Ishikawa (cell line): ENCODE measurements at regions not wholly inside any gene's neighbourhood (a gene's known extent, or its start where the extent isn't known, plus 50 kb on each side); places are given as distances from the start of the nearest gene placed in this dataset.

Experiments
- CEBPB ChIP-seq: IDR thresholded peaks from 2 replicates; pipeline ENCODE4 v1.6.1; 2012
- CREB1 ChIP-seq: IDR thresholded peaks from 2 replicates; pipeline ENCODE4 v1.6.1; 2012; ENCODE audit warnings: low read depth
- EGR1 ChIP-seq: IDR thresholded peaks from 2 replicates; pipeline ENCODE4 v1.6.1; 2012
- EP300 ChIP-seq: IDR thresholded peaks from 2 replicates; pipeline ENCODE4 v1.6.1; 2012; ENCODE audit warnings: borderline replicate concordance
- FOXM1 ChIP-seq: IDR thresholded peaks from 2 replicates; pipeline ENCODE4 v1.6.1; 2012; ENCODE audit warnings: low read depth, borderline replicate concordance
- MAX ChIP-seq: IDR thresholded peaks from 2 replicates; pipeline ENCODE4 v1.6.1; 2012
- NFIC ChIP-seq: IDR thresholded peaks from 2 replicates; pipeline ENCODE4 v1.6.1; 2012
- RAD21 ChIP-seq: IDR thresholded peaks from 2 replicates; pipeline ENCODE4 v1.6.1; 2012; ENCODE audit warnings: low read depth
- TAF1 ChIP-seq: IDR thresholded peaks from 2 replicates; pipeline ENCODE4 v1.6.1; 2012; ENCODE audit warnings: low read depth, mild to moderate bottlenecking
- TCF12 ChIP-seq: IDR thresholded peaks from 2 replicates; pipeline ENCODE4 v1.6.1; 2012; ENCODE audit warnings: low read depth
- TEAD4 ChIP-seq: IDR thresholded peaks from 2 replicates; pipeline ENCODE4 v1.6.1; 2012
- USF1 ChIP-seq: IDR thresholded peaks from 2 replicates; pipeline ENCODE4 v1.6.1; 2012
- YY1 ChIP-seq: IDR thresholded peaks from 2 replicates; pipeline ENCODE4 v1.6.1; 2012; ENCODE audit warnings: low read depth
- ZBTB7A ChIP-seq: IDR thresholded peaks from 2 replicates; pipeline ENCODE4 v1.6.1; 2012; ENCODE audit warnings: low read depth
- TF ChIP-seq, protein P1 (sequence below): IDR thresholded peaks from 2 replicates; pipeline ENCODE4 v1.6.1; 2012; ENCODE audit warnings: low read depth, mild to moderate bottlenecking

DNA sequence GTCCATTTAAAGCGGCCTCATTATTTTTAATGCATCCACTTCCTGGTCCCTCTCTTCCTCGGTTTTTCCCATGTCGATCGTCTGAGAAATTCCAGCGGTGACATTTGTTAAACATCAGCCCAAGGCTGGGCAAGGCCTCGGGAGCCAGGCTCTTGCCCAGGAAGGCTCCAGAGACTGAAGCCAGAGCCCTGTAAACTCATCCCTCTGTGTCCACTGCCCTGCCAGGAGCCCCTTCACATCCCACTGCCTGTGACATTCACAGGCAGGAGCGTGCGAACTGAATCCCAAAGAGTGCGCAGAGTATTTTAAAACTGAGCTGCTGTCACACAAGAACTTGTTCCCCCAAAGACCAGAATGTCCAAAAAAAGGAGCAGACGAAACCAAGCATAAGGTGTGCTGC lies 56.5 kb upstream of the ANO1 start:
- no peak for TF ChIP-seq NFIC
- no peak for TF ChIP-seq TAF1
- no peak for TF ChIP-seq MAX
- TF ChIP-seq RAD21: no peak
- TF ChIP-seq CREB1: no peak
- no peak for TF ChIP-seq EGR1
- TF ChIP-seq, protein P1, sequence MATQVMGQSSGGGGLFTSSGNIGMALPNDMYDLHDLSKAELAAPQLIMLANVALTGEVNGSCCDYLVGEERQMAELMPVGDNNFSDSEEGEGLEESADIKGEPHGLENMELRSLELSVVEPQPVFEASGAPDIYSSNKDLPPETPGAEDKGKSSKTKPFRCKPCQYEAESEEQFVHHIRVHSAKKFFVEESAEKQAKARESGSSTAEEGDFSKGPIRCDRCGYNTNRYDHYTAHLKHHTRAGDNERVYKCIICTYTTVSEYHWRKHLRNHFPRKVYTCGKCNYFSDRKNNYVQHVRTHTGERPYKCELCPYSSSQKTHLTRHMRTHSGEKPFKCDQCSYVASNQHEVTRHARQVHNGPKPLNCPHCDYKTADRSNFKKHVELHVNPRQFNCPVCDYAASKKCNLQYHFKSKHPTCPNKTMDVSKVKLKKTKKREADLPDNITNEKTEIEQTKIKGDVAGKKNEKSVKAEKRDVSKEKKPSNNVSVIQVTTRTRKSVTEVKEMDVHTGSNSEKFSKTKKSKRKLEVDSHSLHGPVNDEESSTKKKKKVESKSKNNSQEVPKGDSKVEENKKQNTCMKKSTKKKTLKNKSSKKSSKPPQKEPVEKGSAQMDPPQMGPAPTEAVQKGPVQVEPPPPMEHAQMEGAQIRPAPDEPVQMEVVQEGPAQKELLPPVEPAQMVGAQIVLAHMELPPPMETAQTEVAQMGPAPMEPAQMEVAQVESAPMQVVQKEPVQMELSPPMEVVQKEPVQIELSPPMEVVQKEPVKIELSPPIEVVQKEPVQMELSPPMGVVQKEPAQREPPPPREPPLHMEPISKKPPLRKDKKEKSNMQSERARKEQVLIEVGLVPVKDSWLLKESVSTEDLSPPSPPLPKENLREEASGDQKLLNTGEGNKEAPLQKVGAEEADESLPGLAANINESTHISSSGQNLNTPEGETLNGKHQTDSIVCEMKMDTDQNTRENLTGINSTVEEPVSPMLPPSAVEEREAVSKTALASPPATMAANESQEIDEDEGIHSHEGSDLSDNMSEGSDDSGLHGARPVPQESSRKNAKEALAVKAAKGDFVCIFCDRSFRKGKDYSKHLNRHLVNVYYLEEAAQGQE: no peak
- TF ChIP-seq YY1: no peak
- no peak for TF ChIP-seq USF1
- TF ChIP-seq FOXM1: no peak
- TF ChIP-seq ZBTB7A: no peak
- no peak for TF ChIP-seq CEBPB
- no peak for TF ChIP-seq EP300

DNA sequence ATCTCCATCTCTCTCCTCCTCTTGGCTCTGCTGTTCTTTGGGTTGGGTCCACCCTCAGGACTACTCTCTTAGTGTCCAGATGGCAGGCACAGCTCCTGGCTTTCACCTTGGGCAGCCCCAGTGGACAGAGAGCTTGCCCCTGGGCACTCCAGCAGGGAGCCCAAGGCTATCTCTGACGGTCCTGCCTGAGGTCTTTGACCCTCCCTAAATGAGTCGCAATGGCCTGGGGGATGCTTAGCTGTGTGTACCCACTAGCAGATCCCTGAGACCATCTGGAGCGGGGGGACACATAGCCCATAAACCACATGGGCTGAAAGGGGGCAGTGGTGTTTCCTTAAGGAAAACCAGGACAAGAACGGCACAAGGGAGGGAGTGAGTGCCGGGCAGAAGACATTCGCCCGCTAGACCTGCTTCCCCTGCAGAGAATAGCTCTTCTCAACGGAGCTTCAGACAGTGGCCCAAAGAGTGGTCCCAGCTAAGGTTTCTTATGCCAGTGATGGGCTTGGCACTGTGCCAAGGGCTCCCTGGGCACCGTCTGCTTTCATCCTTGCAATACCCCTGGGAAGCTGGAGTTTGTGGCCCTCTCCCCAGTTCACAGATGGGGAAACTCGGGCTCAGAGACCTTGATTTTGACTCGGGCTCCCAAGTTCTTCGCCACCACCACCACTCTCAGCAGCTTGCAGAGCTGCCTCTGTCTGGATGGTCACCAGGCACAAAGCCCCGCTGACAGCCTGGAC lies 53.9 kb upstream of the ANO1 start:
- TF ChIP-seq CEBPB (no peak), EP300 (no peak), MAX (no peak), NFIC (peak; percentile 73), USF1 (no peak)

DNA sequence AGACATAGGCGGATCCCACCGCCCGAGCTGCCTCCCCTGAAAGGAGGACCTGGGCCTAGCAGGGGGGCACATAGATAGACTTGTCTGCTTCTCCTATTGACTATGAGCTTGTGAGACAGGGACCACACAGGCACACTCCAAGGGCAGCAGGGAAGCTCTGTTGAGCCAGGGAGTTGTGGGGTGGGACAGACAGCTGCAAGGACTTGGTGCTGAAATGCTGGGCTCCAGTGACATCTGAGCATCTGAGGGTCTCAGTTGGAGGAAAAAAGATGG lies 53.4 kb upstream of the ANO1 start:
- TF ChIP-seq, protein P1: no peak
- TF ChIP-seq RAD21 (no peak), CREB1 (no peak), TEAD4 (no peak), ZBTB7A (no peak), FOXM1 (no peak), EP300 (no peak), CEBPB (no peak), USF1 (no peak), EGR1 (no peak), TAF1 (no peak), MAX (no peak), NFIC (no peak)

- TF ChIP-seq NFIC: no peak
Measured at GRCh38 chr11:70025308-70025707, 52.8 kb upstream of the ANO1 start.

- TF ChIP-seq YY1: no peak
- TF ChIP-seq, protein P1: no peak
- TF ChIP-seq TAF1: no peak
- no peak for TF ChIP-seq USF1
- no peak for TF ChIP-seq NFIC
- TF ChIP-seq ZBTB7A: no peak
- no peak for TF ChIP-seq TCF12
- TF ChIP-seq RAD21: no peak
- TF ChIP-seq CEBPB: no peak
- TF ChIP-seq CREB1: no peak
- TF ChIP-seq FOXM1: no peak
- TF ChIP-seq EP300: no peak
- no peak for TF ChIP-seq EGR1
- TF ChIP-seq MAX: no peak
- TF ChIP-seq TEAD4: no peak
Measured at GRCh38 chr11:70026012-70026411, 52.1 kb upstream of the ANO1 start.
